ENCODE measurements at regions not wholly inside any gene's neighbourhood (a gene's known extent, or its start where the extent isn't known, plus 50 kb on each side); places are given as distances from the start of the nearest gene placed in this dataset.

DNA sequence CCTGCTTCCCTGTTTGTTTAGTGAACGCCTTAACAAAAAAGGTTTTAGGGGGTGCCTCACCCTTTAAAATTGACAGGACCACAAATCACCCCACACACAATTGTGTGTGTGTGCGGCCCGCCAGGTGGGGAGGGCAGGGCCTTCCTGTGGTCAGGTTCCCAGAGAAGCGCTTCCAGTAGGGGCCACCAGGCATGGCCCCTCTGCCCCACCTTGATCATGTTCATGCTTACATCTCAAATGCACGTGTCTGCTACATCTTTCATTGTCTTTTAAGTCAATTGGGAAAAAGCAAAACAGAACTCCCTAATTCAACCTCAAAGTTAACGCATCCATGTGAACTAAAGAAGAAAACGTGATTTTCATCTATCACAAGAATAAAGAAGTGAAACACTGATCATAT lies 1335.3 kb downstream of the TBC1D22A start:
- TF ChIP-seq POLR2A (IDR thresholded peaks at IDR 0.05; ENCODE audit: low read depth, low read length) (no peak), POLR2AphosphoS5 (IDR thresholded peaks at IDR 0.05; ENCODE audit: low read depth, low read length) (no peak), TAF1 (IDR thresholded peaks at IDR 0.05; ENCODE audit: low read depth, low read length) (no peak), SPI1 (IDR thresholded peaks at IDR 0.05; ENCODE audit: low read depth, low read length) (no peak), POU2F2 (IDR thresholded peaks at IDR 0.05; ENCODE audit: low read depth, low read length) (no peak), PAX5 (IDR thresholded peaks at IDR 0.05; ENCODE audit: insufficient read depth, low read length, severe bottlenecking) (no peak)

Measured in GM12891 (cell line).